VCaP (cell line): ENCODE measurements at regions not wholly inside any gene's neighbourhood (a gene's known extent, or its start where the extent isn't known, plus 50 kb on each side); places are given as distances from the start of the nearest gene placed in this dataset.

Experiments used
- H3K27ac ChIP-seq: fragments of 450-650 bp; 2 replicates; pipeline ENCODE4 v1.5.1; 2017
- CTCF ChIP-seq: fragments of 450-650 bp; conservative IDR thresholded peaks from 2 replicates; pipeline ENCODE4 v1.5.1; 2017; ENCODE audit warnings: mild to moderate bottlenecking, moderate library complexity

DNA sequence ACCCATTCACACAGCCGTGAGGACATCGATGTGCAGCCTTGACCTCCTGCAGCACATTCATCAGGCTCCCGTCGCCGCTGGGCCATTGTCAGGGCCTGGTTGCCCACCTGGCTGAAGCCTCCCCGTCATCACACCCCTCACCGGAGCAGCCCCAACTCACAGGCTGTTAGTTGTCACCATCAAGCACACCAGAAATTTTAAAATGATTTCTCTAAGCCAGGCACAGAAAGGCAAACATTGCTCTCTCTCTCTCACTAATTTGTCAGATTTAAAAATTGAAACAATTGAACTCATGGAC is 167.1 kb downstream of the RTP5 start:
- H3K27ac ChIP-seq: no peak overlapping the region
- no peak for TF ChIP-seq CTCF

DNA sequence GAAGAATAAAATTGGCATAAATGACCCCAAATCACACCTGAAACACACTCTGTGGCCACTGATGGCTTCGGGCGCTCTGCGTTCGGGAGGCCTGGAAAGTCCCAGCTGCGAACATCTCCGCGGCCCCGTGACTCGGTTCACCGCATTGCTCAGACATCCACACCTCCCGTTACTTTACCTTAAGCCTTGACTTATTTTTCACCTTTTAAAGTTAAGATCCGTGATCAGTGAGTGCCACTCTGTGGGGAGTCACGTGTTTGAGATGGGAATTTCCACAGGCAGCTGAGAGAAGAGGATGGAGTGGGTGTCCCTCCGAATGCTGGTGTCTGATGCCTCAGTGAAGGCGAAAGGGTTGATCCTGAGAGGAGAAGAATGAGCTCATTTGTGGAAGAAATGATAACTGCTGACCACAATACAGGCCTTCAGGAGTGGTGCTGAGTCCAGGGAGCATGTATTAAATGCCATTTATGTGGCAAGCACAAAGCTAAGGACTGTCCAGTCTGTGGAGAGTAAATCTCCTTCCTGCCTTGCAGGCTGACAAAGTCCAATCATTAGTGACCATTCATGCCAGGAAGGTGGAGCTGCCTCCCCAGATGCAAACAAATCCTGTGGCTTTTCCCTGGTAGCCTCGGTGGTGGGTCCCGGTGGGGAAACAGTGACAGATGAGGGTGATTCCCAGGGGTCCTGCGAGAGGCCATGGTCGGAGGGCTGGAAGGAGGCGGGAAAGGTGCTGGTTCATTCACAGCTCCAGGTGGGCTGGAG is 168.8 kb downstream of the RTP5 start:
- H3K27ac ChIP-seq: no peak overlapping the region
- no peak for TF ChIP-seq CTCF

DNA sequence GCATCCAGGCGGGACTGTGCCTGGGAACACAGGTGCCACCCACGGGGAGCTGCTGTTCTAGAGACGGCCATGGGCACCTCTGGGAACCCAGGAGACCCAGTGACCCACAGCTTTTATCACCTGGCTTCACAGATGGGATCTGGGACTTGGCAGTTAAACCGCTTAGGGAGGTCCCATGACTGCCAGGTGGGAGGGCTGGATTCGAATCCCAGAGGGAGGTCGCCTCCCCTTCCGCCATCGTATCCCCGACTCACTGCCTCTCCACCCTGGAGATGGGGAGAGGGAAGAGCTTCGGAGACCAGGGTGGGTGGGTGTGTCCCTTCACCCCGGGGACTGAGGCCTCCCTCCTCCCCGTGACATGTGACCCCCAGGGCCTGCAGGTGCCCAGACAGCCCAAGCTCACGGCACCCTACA is 169.4 kb downstream of the RTP5 start:
- no peak overlapping the region for H3K27ac ChIP-seq
- no peak for TF ChIP-seq CTCF

DNA sequence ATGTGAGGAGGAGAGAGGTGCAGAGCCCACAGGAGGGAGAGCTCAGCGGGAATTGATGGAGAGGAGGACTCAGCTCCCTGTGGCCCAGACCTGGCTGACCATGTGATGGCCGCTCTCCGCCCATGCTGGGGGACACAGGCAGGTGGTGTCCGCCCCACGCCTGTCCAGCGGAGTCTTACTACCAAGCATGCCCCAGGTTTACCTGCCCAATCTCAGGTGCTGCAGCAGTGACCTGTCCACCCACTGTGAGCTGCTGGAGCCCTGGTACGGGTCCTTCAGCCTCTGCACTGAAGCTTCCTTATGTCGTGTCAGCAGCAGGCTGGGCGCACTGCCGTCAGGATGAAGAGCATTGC is 170.8 kb downstream of the RTP5 start:
- TF ChIP-seq CTCF: no peak
- no peak overlapping the region for H3K27ac ChIP-seq

DNA sequence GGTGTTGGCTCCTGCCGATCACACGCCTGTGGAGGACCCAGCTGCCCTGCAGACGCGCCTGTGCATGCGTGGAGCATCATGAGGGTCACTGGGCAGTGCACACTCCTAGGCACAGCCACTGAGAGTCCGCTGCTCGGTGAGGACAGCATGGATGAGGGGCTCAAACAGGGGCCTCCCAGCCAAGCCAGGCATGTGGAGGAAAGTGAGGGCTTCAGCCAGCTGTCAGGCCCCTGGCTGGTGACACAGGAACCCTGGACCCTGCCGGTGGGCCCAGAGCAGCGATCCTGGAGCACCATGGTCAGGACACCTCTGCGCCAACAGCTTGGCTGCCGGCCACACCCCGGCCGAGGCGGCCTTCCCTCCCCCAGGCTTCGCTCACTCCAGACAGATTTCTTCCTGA is 171.2 kb downstream of the RTP5 start:
- no peak for TF ChIP-seq CTCF
- H3K27ac ChIP-seq: no peak overlapping the region

DNA sequence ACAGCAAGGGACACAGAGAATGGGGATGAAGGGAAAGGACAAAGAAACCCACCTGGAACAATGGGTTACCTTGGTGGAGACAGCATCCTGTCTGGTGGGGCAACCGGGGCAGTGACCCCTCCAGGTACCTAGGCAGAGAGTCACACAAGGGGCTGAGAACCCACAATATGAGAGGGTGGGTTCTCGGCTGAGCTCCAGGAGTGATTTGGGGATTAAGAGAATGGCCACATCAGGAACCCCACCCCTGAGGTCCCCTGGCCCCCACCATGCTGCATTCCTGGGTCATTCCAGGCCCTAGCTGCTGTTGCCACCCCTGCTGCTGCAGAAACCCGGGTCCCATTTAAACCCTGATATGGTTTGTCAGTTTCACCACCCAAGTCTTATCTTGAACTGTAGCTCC is 172.3 kb downstream of the RTP5 start:
- TF ChIP-seq CTCF: no peak
- H3K27ac ChIP-seq: no peak overlapping the region

DNA sequence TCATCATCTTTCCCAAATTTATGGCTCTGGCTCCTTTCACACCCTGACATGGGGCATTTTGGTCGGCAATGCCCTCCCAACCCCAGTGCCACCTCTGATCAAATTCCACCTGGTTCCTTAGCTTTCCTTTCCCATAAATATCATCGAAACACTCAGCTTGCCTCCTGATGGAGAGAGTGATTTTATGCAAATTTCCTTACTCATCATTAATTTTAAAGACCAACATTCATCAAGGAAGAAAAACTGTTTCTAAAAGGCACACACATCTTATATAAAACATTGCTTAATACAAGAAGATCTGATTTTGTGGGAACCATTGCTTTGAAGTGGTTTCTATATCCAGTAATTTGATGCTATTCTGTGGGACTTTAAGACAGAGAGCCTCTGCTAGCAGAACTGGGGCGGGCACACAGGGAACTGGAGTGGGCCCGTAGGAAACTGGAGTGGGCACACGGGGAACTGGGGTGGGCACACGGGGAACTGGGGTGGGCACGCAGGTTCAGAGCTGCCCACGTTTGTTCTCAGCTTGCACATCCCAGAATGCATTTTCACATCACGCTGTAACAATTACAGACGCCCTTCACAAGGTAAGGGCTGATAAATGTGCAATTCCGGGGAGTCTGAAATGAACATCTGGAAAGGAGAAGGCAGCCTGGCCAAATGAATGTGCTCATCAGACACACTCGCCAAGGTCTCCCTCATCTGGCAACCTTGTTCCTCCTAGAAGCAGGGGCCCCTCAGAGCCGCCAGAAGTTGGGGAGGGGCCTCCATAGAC is 174.2 kb downstream of the RTP5 start:
- TF ChIP-seq CTCF: no peak

More for the DNA sequence above, 174.2 kb downstream of the RTP5 start:
- H3K27ac ChIP-seq: no peak overlapping the region
